Psoas muscle (tissue), 7 donors: ENCODE measurements at regions not wholly inside any gene's neighbourhood (a gene's known extent, or its start where the extent isn't known, plus 50 kb on each side); places are given as distances from the start of the nearest gene placed in this dataset.

ENCODE experiments used
- ATAC-seq, 4 donors: fragments of 200-7000 bp; cut with Tn5 transposase; one replicate each; pipeline ENCODE4 v1.9.1; 2020; ENCODE audit warnings: moderate library complexity in 3 of 4, mild to moderate bottlenecking in 2 of 4
- DNase-seq, 2 donors: peaks; one replicate each; pipeline ENCODE4 v3.0.0-alpha.2; 2020
- H3K27ac ChIP-seq: fragments of 200-600 bp; one replicate; pipeline ENCODE4 v1.8.0; 2022
- H3K27me3 ChIP-seq, 3 donors: fragments of 200-600 bp in 1 of 3; one replicate each; pipeline versions ENCODE4 v1.6.1 to v1.8.0; 2013 to 2022; ENCODE audit warnings: low read length in 2 of 3, mild to moderate bottlenecking in 2 of 3, moderate library complexity in 1 of 3; ENCODE audit not compliant: insufficient read depth in 3 of 3
- H3K36me3 ChIP-seq, 2 donors: fragments of 200-600 bp in 1 of 2; one replicate each; pipeline versions ENCODE4 v1.6.1 to v1.8.0; 2013 to 2022; ENCODE audit warnings: low read depth in 1 of 2, mild to moderate bottlenecking in 1 of 2, moderate library complexity in 1 of 2; ENCODE audit not compliant: insufficient read depth in 1 of 2
- H3K4me1 ChIP-seq: fragments of 200-600 bp; one replicate; pipeline ENCODE4 v1.8.0; 2022
- H3K4me3 ChIP-seq: fragments of 200-600 bp; one replicate; pipeline ENCODE4 v1.8.0; 2022; ENCODE audit warnings: mild to moderate bottlenecking
- H3K9me3 ChIP-seq: fragments of 200-600 bp; one replicate; pipeline ENCODE4 v1.8.0; 2022
- WGBS, 3 donors: extraction: QIAGEN DNeasy Blood & Tissue Kit; methylation state at CpG; one replicate each; pipeline versions ENCODE4 v1.1.6 to v1.1.7; 2013; 5-methylcytosine and 5-hydroxymethylcytosine counted together
- intact Hi-C, 2 donors: fragments of 100-400 bp; cut with DNase I; formaldehyde crosslinking; loops; one replicate each; pipeline versions ENCODE4 v1.11.0 to v1.14.2; 2022
- TF ChIP-seq, protein P1 (sequence below): fragments of 200-600 bp; IDR thresholded peaks from one replicate; pipeline ENCODE4 v1.8.0; 2022; ENCODE audit warnings: antibody characterized with exemption
- donor health status: healthy with polysubstance abuse.
- donor health status: DM: no; HTN: no; CAD: no; lungs with moderate emphysema.
- donor health status: Bipolar disorder and iron deficiency.
- donor health status: healthy.
- donor health status: DM: yes; HTN: yes; CAD: no.
- donor health status: DM: no; HTN: no; CAD: no.
- donor health status: DM: yes; HTN: yes; CAD: no.

DNA sequence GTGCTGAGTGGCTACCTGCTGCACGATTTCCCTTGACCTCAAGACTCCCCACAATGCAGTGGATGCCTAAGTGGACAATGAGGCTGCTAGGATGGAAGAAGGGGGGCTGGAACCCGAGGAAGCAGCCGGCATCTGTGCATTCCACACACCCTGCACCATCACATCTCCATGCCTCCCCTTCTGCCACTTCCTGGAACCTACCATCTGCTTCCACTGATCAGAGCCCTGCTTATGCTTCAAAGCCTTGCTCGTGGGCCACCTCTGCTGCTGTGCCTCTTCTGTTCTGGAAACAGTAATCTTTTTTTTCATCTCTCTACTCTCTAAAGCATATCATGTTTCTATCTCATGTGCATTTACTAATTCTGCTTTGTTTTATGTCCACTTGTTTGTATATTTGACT lies 66.2 kb upstream of the WDR26 start:
- ATAC-seq (no peak), DNase-seq (no peak)
- Histone ChIP-seq H3K4me1 (peaks cover 43% of the 10 kb centered on the region), H3K27me3 (no peaks in the 10 kb centered on the region), H3K9me3 (no peaks in the 10 kb centered on the region), H3K36me3 (no peaks in the 10 kb centered on the region), H3K4me3 (no peak overlapping the region), H3K27ac (no peak overlapping the region)
- TF ChIP-seq, protein P1, sequence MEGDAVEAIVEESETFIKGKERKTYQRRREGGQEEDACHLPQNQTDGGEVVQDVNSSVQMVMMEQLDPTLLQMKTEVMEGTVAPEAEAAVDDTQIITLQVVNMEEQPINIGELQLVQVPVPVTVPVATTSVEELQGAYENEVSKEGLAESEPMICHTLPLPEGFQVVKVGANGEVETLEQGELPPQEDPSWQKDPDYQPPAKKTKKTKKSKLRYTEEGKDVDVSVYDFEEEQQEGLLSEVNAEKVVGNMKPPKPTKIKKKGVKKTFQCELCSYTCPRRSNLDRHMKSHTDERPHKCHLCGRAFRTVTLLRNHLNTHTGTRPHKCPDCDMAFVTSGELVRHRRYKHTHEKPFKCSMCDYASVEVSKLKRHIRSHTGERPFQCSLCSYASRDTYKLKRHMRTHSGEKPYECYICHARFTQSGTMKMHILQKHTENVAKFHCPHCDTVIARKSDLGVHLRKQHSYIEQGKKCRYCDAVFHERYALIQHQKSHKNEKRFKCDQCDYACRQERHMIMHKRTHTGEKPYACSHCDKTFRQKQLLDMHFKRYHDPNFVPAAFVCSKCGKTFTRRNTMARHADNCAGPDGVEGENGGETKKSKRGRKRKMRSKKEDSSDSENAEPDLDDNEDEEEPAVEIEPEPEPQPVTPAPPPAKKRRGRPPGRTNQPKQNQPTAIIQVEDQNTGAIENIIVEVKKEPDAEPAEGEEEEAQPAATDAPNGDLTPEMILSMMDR = no peak
- WGBS, 3 donors = 59 to 74% (median 71%) methylated on average over 4 of the region's 4 CpGs
- intact Hi-C loops = loop anchor here in 1 of 2 donors (10.0 kb wide), 1 partner anchor 234 kb away; no protein-coding TSS in a partner anchor

DNA sequence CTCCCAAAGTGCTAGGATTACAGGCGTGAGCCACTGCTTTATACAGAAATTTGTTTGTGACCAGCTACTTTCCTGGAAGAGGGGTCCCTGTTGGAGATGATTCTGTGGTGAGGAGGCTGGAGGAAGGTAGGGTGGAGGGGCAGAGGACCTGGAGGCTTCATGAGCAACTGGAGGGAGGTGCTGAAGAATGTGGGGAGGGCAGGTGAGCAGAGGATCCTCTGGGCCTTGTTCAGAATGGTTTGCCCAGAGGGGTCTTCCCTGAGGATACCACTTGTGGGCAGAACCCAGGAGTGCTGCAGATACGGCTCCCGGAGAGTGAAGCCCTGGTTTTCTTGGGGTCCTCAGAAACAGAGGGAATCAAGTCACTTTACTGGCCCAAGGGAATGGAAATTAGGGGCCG lies 67.2 kb upstream of the WDR26 start:
- Histone ChIP-seq H3K9me3 (no peaks in the 10 kb centered on the region), H3K27ac (no peak overlapping the region), H3K27me3 (no peaks in the 10 kb centered on the region), H3K4me1 (peaks cover 51% of the 10 kb centered on the region), H3K36me3 (no peaks in the 10 kb centered on the region), H3K4me3 (no peak overlapping the region)
- DNase-seq = no peak
- 92 to 98% (median 94%) methylated on average over 4 of the region's 4 CpGs for WGBS, 3 donors
- intact Hi-C loops = loop anchor here in 1 of 2 donors (10.0 kb wide), 1 partner anchor 233 kb away; no protein-coding TSS in a partner anchor
- TF ChIP-seq, protein P1 = no peak
- no peak for ATAC-seq

DNA sequence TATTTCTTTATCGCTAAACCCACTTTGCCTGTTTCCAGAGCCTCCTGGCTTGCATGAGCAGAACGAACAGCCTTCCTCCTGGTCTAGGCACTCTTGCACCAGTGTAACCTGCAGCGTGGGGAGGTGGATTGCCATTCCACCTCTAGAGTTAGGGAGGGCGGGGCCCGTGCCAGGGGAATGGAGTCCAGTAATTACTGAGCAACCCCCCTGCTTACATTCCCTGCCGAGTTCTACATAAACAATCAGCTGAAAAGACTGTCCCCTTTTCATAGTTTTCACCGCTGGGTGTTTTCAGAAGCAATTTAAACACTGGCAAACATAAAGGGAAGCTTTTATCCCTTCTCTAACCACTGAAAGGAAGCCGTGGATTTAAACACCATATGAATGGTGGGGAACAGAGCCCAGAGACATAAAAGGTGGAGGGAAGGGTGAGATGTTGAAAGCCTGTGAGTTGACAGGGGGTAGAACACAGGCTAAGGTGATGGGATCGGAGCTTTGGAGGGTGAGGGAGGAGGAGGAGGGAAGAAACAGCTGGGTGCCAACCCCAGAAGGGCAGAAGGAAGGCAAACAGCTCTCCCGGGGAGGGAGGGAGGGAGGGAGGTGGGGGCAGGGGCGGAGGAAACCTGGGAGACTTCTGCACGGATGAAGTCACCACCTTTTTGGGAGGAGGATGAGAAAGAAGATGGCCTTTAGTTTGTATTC lies 68.0 kb upstream of the WDR26 start:
- peak in 2 of 4 donors; percentile 5 to 7 for ATAC-seq
- 49 to 54% (median 53%) methylated on average over 12 of the region's 12 CpGs for WGBS, 3 donors
- DNase-seq = no peak
- intact Hi-C loops = loop anchor here in 1 of 2 donors (10.0 kb wide), 1 partner anchor 232 kb away; no protein-coding TSS in a partner anchor
- no peaks in the 10 kb centered on the region for H3K9me3 ChIP-seq
- peak overlapping the region; percentile 79 for H3K27ac ChIP-seq
- peak overlapping the region; percentile 39 for H3K4me3 ChIP-seq
- H3K27me3 ChIP-seq = no peaks in the 10 kb centered on the region
- no peaks in the 10 kb centered on the region for H3K36me3 ChIP-seq
- H3K4me1 ChIP-seq = peaks cover 51% of the 10 kb centered on the region
- TF ChIP-seq, protein P1 = no peak

DNA sequence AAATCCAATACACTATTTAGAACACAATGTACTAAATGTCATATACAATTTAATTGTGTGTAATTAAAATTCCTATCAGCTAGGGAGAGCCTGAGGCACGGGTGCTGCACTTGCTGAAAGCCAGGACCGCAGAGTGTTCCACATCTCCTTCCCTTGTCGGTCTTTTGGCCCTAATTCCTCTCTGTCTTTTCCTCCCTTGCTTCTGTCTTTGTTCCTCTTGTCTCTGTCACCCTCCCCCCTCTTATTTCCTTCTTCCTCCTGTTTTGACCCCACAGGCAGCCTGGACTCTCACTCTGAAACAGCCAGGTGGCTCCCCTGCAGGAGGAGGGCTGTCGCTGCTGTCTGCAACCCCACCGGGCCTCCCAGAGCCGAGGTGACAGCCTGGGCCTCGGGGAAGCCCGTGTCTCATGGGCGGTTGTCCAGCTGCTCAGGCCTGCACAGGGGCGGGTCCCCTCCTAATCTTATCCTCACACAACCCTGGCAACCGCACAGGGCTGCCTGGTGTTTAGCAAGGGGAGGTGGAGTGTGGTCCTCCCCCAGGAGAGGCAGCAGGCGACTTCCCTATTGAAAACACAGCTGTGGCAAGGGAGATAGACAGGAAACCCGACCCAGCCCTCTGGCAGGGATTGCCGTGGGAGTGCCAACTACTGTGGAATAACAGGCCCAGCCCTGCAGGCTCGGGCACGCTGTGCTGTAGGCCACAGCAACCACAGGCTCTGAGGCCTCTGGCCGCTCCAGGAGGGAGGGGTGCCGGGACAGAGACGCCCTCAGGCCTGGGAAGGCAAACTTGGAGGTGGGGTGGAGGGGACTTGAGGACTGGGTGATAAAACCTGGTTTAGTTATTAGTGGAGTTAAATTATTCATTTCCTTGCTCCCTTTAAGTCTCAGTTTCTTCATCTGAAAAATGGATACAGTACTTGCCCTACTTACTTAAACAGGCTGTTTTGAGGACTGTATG lies 68.8 kb upstream of the WDR26 start:
- peak overlapping the region; percentile 79 for H3K27ac ChIP-seq

More for the DNA sequence above, 68.8 kb upstream of the WDR26 start:
- TF ChIP-seq, protein P1 = peak; percentile 19
- Histone ChIP-seq H3K4me1 (peaks cover 49% of the 10 kb centered on the region), H3K27me3 (no peaks in the 10 kb centered on the region), H3K4me3 (peak overlapping the region; percentile 39), H3K9me3 (no peaks in the 10 kb centered on the region), H3K36me3 (no peaks in the 10 kb centered on the region)
- intact Hi-C loops = loop anchor here in 1 of 2 donors (10.0 kb wide), 1 partner anchor 231 kb away; no protein-coding TSS in a partner anchor
- ATAC-seq (peak; percentile 90 to 94 (median 92)), DNase-seq (peak; percentile 88 to 96)
- 1 to 3% (median 1%) methylated on average over 19 of the region's 19 CpGs for WGBS, 3 donors
